Inflammatory macrophage (primary cell): ENCODE measurements at regions not wholly inside any gene's neighbourhood (a gene's known extent, or its start where the extent isn't known, plus 50 kb on each side); places are given as distances from the start of the nearest gene placed in this dataset.
A peak's percentile ranks its signal among the peaks of the same experiment; 100 is the strongest.
"Not testable (repeated sequence)": the region's sequence is repeated elsewhere in the genome, so short reads cannot be mapped to it uniquely, and the experiment has no call there.

Source experiments
- DNase-seq, 2 donors: peaks; one replicate each; pipeline ENCODE4 v3.0.0-alpha.2; 2020 to 2022

DNA sequence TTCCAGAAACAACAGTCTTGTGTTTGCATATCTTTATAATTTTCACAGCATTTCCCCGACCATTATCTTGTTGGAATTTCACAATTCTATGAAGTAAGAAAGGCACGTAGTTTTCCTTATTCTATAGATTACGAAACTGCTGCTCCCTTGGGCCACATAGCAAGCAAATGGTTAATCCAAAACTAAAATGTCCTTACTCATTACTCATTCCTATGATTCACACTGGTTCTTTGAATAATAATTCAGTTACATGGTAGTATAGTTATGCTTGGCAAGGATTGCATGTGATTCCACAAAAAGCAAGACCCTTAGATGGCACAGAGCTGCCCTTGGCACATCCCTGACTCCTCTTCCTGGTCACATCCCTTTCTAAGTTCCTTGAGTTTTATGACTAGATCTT, 51.2 kb downstream of the OR13H1 start:
- no peak for DNase-seq

DNA sequence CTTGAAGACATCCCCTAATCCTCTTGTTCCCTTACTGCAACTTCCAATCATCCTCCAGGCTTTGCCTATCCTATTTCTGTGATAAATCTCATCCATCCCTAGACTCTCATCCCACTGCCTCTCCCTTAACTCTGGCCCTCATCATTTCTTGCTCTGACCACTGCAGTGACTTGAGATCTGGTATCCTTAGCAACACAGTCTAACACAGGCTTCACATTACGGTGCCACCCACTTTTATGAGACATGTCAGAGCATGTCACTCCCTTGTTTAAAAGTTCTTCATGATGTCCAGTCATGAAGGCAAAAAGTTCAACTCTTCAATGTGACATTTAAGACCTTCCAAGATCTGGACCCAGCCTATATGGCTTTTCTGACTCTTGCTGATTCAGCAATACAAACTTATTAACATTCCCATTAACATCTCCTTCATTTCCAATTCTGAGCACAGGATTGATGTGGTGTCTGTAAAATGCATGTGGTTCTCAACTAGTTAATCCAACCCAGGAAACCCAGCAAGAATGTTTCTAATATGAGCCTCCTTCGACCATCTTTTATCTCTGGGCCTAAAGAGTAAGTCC, 64.0 kb downstream of the OR13H1 start:
- no peak for DNase-seq

- no peak for DNase-seq
Observed at GRCh38 chrX:131609480-131609879, 65.6 kb downstream of the OR13H1 start.

DNA sequence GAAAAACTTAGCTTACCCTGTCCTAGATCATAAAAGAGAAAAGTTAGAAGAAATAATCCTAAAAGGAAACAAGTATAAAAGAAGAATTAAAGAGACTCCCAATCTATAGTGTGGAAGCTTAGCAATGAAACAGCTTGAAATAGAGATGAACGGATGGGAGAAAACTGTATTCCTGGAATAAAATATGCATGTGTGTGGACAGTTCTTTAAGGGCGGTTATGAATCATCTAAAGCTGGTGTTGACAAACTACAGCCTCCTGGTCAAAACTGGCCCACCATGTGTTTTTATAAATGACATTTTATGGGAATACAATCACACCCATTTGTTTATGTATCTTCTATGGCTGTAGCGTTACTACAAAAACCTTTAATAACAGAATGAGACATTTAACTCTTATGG, 69.4 kb downstream of the OR13H1 start:
- DNase-seq, result no peak

DNA sequence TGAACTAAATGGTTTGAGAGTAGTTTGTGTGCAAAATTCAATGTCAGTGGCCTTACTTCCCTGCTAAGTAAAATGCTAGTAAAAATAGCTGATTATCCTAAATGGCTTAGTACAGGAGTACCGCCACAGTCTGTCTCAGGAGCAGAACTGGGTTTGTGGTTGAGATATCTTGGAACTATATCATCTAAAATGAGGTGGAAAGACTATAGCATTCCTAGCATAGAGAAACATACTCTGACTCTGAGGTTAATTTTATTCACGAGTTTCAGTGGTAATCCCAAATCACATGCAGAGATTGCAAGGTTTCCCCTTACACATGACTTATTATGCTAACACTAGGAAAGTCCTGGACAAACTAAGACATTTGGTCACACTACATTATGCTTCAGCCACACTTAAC, 70.4 kb downstream of the OR13H1 start:
- DNase-seq, result no peak

GRCh38 chrX:131617182-131617581, 73.3 kb downstream of the OR13H1 start:
- no peak for DNase-seq

GRCh38 chrX:131621650-131622049, 77.8 kb downstream of the OR13H1 start:
- DNase-seq, result no peak

DNA sequence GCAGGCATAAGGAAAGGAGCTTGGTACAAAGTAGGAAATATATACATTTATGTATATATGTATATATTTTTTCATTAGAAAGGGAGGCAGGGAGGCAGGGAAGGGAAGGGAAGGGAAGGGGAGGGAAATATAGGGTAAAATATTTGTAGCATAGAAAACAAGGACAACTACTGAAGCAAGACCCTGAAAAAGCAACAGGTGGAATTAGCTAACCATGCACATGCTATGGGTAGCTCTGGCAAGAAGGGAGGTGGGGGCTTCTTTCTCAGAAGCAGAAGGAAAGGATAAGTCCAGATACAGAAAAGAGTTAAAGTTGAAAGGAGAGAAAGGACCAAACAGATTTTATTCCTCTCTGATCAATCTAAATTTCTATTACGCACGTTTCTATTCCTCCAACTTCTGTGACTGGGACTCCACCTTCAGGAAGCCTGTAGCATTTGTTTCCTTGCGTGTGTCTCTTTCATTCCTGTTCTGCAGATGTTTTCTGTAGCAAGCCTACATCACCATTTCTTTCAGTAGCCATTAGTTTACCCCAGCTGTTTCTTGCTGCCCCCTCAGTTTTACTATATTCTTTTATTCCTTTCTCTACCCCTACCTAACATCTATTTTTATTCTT, 82.9 kb downstream of the OR13H1 start:
- DNase-seq, result no peak

DNA sequence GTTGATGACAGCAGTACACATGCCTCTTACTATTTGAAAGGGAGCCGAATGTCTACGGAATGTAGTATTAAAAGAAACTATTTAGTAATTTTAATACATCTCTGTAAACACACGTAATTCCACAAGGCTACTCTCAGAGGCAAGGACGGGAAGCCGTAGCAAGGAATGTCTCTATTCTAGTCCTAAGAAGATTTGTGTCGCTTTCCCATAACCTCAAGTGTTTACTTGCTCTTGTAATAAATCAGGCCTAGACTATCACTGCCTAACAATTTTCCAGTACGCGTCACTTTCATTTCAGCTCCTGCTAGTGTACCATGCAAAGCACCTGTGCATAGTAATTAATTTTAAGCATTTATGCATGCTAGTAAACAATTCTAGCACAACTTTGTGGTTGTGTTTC, 86.7 kb downstream of the OR13H1 start:
- no peak for DNase-seq

GRCh38 chrX:131633285-131633917, 89.5 kb downstream of the OR13H1 start:
- DNase-seq, result peak; percentile 16 to 28

GRCh38 chrX:131634900-131635299, 91.0 kb downstream of the OR13H1 start:
- DNase-seq, result no peak

DNA sequence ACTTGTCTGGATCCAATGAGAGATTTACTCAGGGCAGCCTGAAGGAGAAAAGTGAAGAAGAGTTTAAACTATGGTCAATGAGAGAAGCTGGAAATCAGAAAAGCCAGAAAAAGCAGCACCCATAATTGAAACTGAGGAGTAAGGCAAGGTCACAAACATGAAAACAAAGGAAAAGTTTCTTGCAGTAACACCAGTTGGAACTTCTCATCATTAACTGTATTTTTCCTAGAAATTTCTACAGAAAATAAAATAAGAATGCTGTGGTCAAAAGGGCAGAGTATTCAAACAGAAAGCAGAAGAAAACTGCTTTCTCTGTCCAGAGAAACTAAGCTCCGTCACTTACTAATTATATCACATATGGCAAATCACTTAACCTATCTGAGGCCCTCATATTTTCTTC, 102.2 kb downstream of the OR13H1 start:
- DNase-seq, result no peak

- DNase-seq, result no peak
Observed at GRCh38 chrX:131649741-131650140, 105.9 kb downstream of the OR13H1 start.

- DNase-seq, result no peak
Observed at GRCh38 chrX:131650637-131651410, 107.0 kb downstream of the OR13H1 start.

- not testable (repeated sequence) for DNase-seq
Observed at GRCh38 chrX:131663726-131664125, 119.9 kb downstream of the OR13H1 start.

- DNase-seq, result no peak
Observed at GRCh38 chrX:131671735-131672134, 127.9 kb downstream of the OR13H1 start.

GRCh38 chrX:131675596-131676194, 131.8 kb downstream of the OR13H1 start:
- peak; percentile 2 to 3 for DNase-seq

DNA sequence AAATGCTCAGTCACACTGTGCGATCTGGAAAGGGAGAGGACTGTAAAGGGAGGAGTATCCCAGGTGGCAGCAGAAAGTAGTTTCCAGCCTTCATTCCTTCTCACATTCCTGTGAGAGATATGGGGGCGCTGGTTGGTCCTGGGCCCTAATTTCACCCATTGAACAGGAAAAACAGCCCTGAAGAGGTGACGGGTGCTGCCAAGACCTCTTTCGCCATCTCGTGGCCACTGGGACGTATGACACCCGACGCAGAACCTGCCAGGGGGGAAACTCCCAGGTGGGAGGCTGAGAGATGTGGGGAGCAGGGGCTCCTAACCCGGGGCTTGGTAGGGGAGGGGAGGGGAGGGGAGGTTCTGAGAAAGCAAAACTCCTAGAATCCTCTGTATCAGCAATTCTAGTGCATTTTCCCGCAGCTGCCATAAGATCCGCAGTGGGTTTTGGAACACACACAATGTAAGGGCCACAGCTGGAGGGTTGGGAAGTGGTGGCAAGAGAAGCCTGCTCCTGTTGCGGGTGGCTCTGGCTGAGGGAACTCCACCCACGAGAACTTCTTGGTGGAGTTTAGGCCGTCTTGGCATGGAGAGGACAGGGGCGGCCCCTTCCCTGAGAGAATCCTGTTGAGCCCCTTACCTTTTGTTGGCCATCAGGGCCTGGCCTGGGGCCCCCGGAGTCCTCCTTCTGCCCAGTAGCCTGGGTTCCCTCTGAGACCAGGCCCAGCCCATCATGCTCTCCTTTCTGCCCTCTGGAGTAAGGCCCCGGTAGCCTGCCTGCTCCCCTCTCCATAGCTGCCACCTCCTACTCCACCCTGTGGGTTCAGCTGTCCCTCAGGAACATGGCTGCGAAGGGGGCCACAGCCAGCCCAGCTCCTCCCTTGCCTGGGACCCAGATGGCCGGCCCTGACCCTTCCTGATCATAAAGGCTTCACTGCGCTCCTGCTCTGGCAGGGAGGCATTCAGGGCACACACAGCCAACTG, 134.1 kb downstream of the OR13H1 start:
- peak in 1 of 2 donors; percentile 13 for DNase-seq

DNA sequence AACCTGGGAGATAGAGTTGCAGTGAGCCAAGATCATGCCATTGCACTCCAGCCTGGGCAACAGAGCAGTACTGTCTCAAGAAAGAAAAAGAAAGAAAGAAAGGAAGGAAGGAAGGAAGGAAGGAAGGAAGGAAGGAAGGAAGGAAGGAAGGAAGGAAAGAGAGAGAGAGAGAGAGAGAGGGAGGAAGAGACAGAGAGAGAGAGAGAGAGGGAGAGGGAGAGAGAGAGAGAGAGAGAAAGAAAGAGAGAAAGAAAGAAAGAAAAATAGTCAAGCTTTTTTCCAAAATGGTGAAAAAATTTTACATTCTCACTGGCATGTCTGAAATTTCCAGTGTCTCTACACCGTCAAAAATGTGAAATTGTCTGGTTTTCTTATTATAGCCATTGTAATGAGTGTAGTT, 138.9 kb downstream of the OR13H1 start:
- DNase-seq, result not testable (repeated sequence)

DNA sequence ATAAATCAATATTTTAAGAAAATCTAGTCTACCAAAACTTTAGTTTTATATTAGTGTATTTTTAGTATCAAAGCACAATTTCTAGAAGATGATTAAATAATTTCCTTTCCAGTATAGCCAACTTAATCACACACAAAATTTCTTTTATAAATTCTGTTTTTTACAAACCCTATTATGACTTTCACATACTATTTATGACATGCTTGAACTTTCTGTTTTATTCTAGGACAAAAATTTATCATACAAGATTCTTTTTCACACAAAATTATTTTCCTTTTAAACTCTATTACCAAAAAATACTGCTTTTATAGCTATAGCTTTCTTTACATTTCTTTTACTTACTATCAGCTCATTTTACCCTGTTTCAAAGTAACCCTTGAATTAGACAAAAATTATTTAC, 149.5 kb downstream of the OR13H1 start:
- DNase-seq, result no peak

- not testable (repeated sequence) for DNase-seq
Observed at GRCh38 chrX:131696989-131697388, 153.1 kb downstream of the OR13H1 start.

DNA sequence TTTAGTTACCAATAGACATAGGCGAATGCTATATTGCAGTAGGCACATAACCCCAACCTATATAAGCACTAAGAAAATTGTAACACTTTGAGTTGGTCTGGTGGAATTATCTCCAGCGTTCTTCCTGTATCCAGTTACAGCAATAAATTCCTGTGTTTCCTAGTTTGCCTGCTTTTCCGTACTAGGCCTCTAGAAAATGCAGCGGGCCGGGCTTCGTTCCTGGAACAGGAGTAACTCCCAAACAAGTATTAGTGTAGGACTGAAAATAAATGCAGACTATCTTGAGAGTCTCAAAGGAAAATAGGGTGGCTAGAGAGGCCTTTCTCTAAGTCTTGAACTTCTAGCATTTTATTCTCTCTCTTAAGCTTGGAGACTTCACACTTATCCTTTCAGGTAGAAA, 159.8 kb downstream of the OR13H1 start:
- DNase-seq, result no peak
